Upper lobe of left lung (tissue), 6 donors: ENCODE measurements at regions not wholly inside any gene's neighbourhood (a gene's known extent, or its start where the extent isn't known, plus 50 kb on each side); places are given as distances from the start of the nearest gene placed in this dataset.

Source experiments
- ATAC-seq, 2 donors: fragments of 200-7000 bp; cut with Tn5 transposase; one replicate each; pipeline ENCODE4 v1.9.1; 2022; ENCODE audit warnings: mild to moderate bottlenecking in 2 of 2, moderate library complexity in 2 of 2; ENCODE audit not compliant: low FRiP score in 2 of 2
- DNase-seq, 2 donors: peaks; one replicate each; pipeline ENCODE4 v3.0.0-alpha.2; 2019 to 2020
- H3K27ac ChIP-seq, 4 donors: fragments of 200-600 bp; sonication (generic); one replicate each; pipeline ENCODE4 v1.5.1; 2016 to 2019
- H3K27me3 ChIP-seq, 4 donors: fragments of 200-600 bp; sonication (generic); one replicate each; pipeline ENCODE4 v1.5.1; 2017 to 2019
- H3K36me3 ChIP-seq, 4 donors: fragments of 200-600 bp; sonication (generic); one replicate each; pipeline ENCODE4 v1.5.1; 2016 to 2019
- H3K4me1 ChIP-seq, 4 donors: fragments of 200-600 bp; sonication (generic); one replicate each; pipeline ENCODE4 v1.5.1; 2018 to 2019
- H3K4me3 ChIP-seq, 4 donors: fragments of 200-600 bp; sonication (generic); one replicate each; pipeline ENCODE4 v1.5.1; 2017 to 2019; ENCODE audit warnings: mild to moderate bottlenecking in 2 of 4, moderate library complexity in 1 of 4
- H3K9me3 ChIP-seq, 4 donors: fragments of 200-600 bp; sonication (generic); one replicate each; pipeline ENCODE4 v1.5.1; 2018 to 2019
- CTCF ChIP-seq, 6 experiments: fragments of 450-650 bp in 4 of 6; fragments of 200-600 bp in 2 of 6; sonication (generic) in 2 of 6; IDR thresholded peaks; one replicate each; pipeline ENCODE4 v1.5.1; 2016 to 2019; ENCODE audit warnings: antibody characterized with exemption in 6 of 6
- EP300 ChIP-seq, 4 donors: sonication (generic); formaldehyde crosslinking; IDR thresholded peaks; one replicate each; pipeline ENCODE4 v1.5.1; 2017; ENCODE audit warnings: antibody characterized with exemption in 4 of 4, control low read depth in 2 of 4
- POLR2A ChIP-seq, 4 donors: fragments of 450-650 bp; IDR thresholded peaks; one replicate each; pipeline ENCODE4 v1.5.1; 2016 to 2017; ENCODE audit warnings: antibody characterized with exemption in 4 of 4, mild to moderate bottlenecking in 2 of 4
- POLR2AphosphoS5 ChIP-seq, 2 donors: sonication (generic); formaldehyde crosslinking; IDR thresholded peaks; one replicate each; pipeline ENCODE4 v1.5.1; 2017; ENCODE audit warnings: antibody characterized with exemption in 2 of 2
- WGBS, 2 donors: methylation state at CpG; one replicate each; pipeline ENCODE4 v1.1.5; 2017 to 2018; 5-methylcytosine and 5-hydroxymethylcytosine counted together
- donor health status: DM: no; HTN: no; CAD: no; lungs with moderate emphysema.
- donor health status: DM: no; HTN: yes; CAD: no; lungs with severe emphysema.

DNA sequence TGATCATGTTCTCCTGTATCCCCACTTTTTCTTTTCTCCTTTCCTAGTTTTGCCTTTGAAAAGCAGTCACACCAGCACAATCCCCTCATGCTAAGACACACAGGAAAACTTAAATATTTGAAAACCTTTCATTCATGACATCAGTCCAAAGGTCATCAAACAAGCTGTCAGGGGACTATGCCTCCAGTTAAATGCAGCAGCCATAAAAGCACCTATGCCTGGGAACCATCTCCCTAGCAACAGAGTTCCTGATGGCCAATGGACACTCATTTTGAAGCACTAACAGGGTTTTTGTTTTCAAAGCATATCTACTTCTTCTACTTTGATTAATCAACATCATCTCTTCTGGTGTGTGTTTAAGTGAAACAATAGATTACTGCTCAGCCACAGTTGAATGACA, 286.4 kb upstream of the PARD3B start:
- ATAC-seq: no peak
- no peak overlapping the region for H3K4me3 ChIP-seq
- no peaks in the 10 kb centered on the region for H3K9me3 ChIP-seq
- no peaks in the 10 kb centered on the region for H3K36me3 ChIP-seq
- no peak for TF ChIP-seq POLR2A (IDR thresholded peaks at IDR 0.05)
- no peak for TF ChIP-seq EP300 (IDR thresholded peaks at IDR 0.05)
- no peak for TF ChIP-seq POLR2AphosphoS5 (IDR thresholded peaks at IDR 0.05)
- H3K27ac ChIP-seq: no peak overlapping the region
- H3K27me3 ChIP-seq: no peaks in the 10 kb centered on the region
- no peak for DNase-seq
- H3K4me1 ChIP-seq: peaks cover 0 to 24% (median 6%) of the 10 kb centered on the region in 4 donors

DNA sequence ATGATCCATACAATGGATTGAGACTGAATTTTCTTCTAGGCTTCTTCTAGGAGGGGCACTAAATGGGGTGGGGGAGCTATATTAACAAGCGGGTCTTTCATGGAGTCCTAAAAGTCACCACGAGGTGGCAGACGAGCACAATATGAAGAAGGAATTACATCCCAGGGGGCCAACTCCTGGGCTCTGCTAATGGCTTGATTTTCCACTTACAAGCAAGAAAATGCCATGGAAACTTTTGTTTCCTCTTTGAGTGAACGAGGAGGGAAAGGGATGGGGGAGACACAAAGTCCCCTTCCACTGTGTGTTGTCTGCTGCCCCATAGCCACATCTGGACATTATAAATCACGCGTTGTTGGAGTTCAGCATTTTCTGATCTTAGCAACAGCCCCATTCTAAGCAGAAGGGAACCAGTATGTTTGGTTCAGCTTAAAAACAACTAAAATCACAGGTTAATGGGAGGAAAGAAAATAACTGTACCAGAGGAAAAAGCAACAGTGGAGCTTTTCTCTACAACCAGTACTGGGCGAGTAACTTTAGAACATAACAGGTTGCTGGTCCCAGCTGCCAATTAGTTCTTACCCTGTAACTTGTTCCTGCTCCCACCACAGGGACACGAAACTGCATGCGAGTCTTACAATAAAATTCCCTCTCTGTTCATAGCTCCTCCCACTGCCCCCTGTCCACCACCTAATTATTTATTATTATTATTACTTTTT, 285.0 kb upstream of the PARD3B start:
- Histone ChIP-seq H3K36me3 (no peaks in the 10 kb centered on the region), H3K4me3 (no peak overlapping the region), H3K4me1 (peaks cover 0 to 22% (median 6%) of the 10 kb centered on the region in 4 donors), H3K27ac (no peak overlapping the region), H3K9me3 (no peaks in the 10 kb centered on the region), H3K27me3 (no peaks in the 10 kb centered on the region)
- peak in 1 of 2 donors; percentile 48 for DNase-seq
- TF ChIP-seq CTCF (IDR thresholded peaks at IDR 0.05) (peak; percentile 46 to 71 (median 63)), POLR2AphosphoS5 (IDR thresholded peaks at IDR 0.05) (no peak), EP300 (IDR thresholded peaks at IDR 0.05) (no peak), POLR2A (IDR thresholded peaks at IDR 0.05) (no peak)
- peak in 1 of 2 donors; percentile 75 for ATAC-seq
- WGBS, 2 donors: 45 to 49% methylated on average over 9 of the region's 9 CpGs

GRCh38 chr2:204260901-204261300, 284.4 kb upstream of the PARD3B start:
- H3K27me3 ChIP-seq: no peaks in the 10 kb centered on the region
- 73 to 82% methylated on average over 2 of the region's 2 CpGs for WGBS, 2 donors
- H3K4me1 ChIP-seq: peaks cover 0 to 16% (median under 1%) of the 10 kb centered on the region in 4 donors
- H3K27ac ChIP-seq: no peak overlapping the region
- no peaks in the 10 kb centered on the region for H3K36me3 ChIP-seq
- no peak overlapping the region for H3K4me3 ChIP-seq
- no peaks in the 10 kb centered on the region for H3K9me3 ChIP-seq
- ATAC-seq: no peak
- no peak for DNase-seq
- no peak for TF ChIP-seq POLR2AphosphoS5 (IDR thresholded peaks at IDR 0.05)
- TF ChIP-seq POLR2A (IDR thresholded peaks at IDR 0.05): no peak
- TF ChIP-seq CTCF (IDR thresholded peaks at IDR 0.05): no peak
- no peak for TF ChIP-seq EP300 (IDR thresholded peaks at IDR 0.05)

DNA sequence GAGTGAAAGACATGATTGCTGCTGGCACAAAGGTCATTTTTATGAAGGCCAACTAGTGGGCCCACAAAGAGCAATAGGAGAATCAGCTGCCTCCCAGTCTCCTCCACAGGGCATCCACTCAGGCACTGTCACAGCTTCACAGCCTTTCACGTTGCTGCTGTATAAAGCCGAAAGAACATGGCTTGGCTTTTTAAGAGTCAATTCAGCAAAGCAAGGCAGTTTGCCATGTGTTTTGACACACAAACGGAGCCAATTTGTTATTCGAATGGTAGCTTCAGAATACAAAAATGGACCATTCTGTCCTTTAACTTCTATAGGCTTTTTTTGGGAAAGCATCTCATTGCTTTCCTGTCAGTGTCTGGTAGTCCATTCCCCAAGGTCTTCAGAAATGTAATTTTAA, 283.4 kb upstream of the PARD3B start:
- Histone ChIP-seq H3K27me3 (no peaks in the 10 kb centered on the region), H3K4me1 (peaks cover 0 to 7% (median 0%) of the 10 kb centered on the region in 4 donors), H3K4me3 (no peak overlapping the region), H3K9me3 (no peaks in the 10 kb centered on the region), H3K27ac (no peak overlapping the region), H3K36me3 (no peaks in the 10 kb centered on the region)
- DNase-seq (no peak), ATAC-seq (no peak)
- TF ChIP-seq POLR2A (IDR thresholded peaks at IDR 0.05): no peak
- TF ChIP-seq EP300 (IDR thresholded peaks at IDR 0.05): no peak
- TF ChIP-seq CTCF (IDR thresholded peaks at IDR 0.05): no peak
- no peak for TF ChIP-seq POLR2AphosphoS5 (IDR thresholded peaks at IDR 0.05)
- 79 to 81% methylated on average over 4 of the region's 4 CpGs for WGBS, 2 donors

- Histone ChIP-seq H3K36me3 (no peaks in the 10 kb centered on the region), H3K27ac (no peak overlapping the region), H3K27me3 (no peaks in the 10 kb centered on the region), H3K4me1 (no peaks in the 10 kb centered on the region), H3K9me3 (no peaks in the 10 kb centered on the region), H3K4me3 (no peak overlapping the region)
- ATAC-seq: no peak
- WGBS, 2 donors: 73 to 86% methylated on average over 16 of the region's 16 CpGs
- TF ChIP-seq POLR2AphosphoS5 (IDR thresholded peaks at IDR 0.05) (no peak), CTCF (IDR thresholded peaks at IDR 0.05) (no peak), EP300 (IDR thresholded peaks at IDR 0.05) (no peak)
- no peak for DNase-seq
Measured at GRCh38 chr2:204264085-204264553, 281.2 kb upstream of the PARD3B start.
